ENCODE measurements at regions not wholly inside any gene's neighbourhood (a gene's known extent, or its start where the extent isn't known, plus 50 kb on each side); places are given as distances from the start of the nearest gene placed in this dataset.

DNA sequence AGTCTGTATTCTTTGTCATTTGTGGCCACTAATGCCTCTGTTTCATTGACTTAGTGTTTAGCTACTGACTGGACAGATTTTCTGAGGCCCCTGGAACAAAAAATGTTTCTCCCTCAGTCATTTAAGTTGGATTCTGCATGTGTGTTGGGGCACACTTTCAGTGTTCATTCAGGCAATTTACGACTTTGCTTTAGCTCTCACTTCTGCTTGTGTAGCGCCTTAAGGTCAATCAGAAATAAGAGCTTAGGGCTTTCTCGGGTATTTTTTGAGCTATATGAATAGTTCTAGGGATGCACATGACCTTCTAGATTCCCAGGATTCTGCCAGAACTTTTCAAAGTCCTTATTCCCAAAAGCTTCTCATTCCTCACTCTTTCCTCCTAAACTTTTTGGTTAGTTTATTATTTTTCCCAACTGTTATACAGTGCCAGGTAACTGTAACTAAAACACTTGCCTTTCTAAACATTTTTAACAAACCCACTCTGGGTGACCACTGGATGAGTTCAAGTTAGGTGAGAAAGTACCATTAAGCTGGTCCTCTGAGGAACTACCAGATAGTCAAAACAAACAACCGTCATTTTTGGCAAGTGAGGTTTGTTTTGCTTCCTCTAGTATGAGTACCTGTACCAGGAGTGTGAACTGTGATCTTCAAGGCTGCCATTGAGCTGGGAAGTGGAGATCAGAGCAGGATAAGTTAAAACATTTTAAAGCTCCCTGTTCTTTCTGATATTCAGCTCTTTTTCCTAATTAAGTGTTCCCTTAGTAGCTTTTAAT lies 571.3 kb upstream of the TLE4 start:
- no peak for DNase-seq

DNA sequence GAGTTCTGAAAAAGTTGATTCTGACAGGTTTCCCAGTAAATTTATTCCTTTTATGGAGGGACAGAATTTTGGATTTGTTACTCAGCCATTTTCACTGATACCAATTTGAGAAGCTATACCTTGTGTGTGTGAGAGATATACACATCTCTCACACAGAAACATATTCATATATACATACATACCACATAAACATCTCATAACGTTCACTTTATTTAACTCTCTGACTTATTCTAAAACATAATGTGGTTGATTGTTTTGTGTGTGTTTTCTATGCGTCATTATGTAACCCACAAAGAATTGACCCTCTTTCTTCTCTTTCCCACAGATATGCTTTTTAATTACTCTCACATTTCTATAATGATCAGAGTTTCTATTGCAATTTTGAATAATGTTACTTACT lies 570.8 kb upstream of the TLE4 start:
- DNase-seq, result no peak

DNA sequence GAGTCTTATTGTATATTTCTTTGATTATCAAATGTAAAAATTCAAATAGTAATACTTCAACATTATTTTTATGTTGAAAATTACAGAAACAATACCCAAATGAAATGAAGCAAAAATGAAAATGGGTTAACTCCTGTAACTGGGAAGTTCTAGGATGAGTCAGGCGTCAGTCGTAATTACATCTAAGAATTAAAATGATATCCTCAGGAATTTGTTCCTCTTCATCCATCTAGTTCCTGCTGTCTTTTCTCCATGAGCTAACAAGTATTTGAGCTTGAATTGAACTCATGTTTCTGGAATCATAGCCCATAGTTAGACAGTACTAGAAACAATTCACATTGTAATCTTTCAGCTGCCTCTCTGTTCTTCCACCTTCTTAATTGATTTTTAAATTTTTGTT lies 568.3 kb upstream of the TLE4 start:
- no peak for DNase-seq

- no peak for DNase-seq
These were observed 567.7 kb upstream of the TLE4 start for GRCh38 chr9:79004032-79004431.

DNA sequence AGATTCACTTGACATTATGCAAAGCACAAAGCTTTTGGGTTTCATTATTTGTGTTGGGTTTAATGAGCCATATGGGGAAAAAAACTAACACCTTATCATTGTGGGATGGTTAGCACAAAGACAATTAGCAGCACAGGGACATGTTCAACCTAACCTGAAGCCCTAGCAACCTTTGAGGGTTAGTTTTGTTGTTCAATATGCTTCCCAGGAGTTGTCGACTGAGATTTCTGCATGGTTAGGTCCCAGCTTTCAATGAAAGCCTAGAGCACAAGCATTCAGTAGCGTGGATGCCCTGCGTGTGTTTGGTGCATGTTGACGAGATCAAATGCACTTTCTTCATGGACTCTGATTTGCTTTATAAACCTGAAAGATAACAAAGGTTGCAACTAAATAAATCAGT lies 565.2 kb upstream of the TLE4 start:
- DNase-seq, result no peak

- no peak for DNase-seq
These were observed 563.9 kb upstream of the TLE4 start for GRCh38 chr9:79007701-79008483.

- DNase-seq, result no peak
These were observed 562.8 kb upstream of the TLE4 start for GRCh38 chr9:79008916-79009315.

DNA sequence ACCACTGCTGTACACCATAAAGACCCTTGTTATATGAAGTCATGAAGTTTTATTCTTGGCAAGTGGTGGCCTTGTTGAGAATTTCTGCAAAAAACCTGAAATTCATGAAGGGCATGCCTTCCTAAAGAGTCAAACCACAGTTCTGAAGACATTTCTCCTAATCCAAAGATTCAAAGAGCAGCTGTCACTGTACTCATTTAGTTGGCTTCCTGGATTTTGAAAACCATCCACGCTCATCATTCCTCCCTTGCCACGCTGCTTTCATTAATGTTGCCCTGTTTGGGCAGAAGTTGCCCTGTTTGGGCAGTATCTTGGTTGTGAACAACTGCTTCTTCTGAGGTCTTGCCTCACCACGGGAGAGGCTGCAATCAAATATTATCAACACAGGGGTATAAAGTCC lies 560.3 kb upstream of the TLE4 start:
- no peak for DNase-seq

- no peak for DNase-seq
These were observed 559.2 kb upstream of the TLE4 start for GRCh38 chr9:79012561-79012960.

GRCh38 chr9:79013715-79014610 lies 557.8 kb upstream of the TLE4 start:
- DNase-seq, result no peak

DNA sequence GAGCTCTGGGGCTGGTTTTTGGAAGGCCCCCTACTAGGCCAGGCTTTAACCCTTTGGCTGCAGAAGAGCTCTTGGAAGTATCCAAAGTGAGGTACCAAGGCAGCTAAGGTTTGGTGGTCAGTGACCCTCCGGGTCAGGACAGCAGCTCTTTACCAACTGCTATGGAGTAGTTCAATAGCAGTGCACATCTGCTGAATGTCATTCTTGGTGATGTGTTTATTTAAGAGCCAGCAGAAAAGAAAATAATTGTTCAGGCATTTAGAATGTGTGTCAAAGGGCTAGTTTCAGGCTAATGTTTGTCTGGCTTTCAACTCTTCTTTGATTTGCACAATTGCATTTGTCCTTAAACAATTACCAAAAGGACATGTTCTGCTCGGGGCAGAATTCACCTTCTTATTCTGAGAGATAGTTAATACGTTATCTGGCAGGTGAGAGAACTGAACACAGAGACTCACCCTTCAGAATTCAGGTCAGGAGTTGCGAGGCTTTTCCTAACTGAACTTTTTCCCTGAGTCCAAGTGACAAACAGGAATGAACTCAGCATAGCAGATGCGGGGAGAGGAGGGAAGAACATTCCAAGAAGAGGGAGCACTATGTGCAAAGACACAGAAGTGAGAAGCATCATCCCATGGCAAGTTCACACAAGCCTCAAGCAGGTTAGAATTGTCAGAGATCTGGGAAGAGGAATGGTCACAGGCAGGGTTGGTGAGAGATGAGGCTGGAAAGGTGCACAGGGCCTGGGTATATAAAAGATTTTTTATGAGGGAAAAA lies 556.7 kb upstream of the TLE4 start:
- no peak for DNase-seq

- DNase-seq, result no peak
These were observed 555.8 kb upstream of the TLE4 start for GRCh38 chr9:79015951-79016350.

DNA sequence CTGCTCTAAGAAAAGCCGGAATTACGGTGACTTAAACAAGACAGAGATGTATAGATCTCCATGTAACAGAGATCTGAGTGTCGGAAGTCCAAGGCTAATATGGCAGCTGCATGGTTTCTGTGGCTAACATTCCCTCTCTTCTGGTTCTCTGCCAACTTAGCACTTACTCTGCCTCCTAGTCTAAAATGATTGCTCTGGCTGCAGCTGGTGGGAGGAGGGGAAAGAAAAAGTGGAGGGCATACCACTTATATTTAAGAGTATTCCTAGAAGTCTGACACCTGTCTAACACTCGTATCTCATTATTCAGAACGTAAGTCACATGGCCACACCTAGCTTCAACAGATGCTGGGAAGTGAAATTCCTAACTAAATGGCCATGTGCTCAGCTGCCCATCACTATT lies 551.5 kb upstream of the TLE4 start:
- DNase-seq, result no peak

DNA sequence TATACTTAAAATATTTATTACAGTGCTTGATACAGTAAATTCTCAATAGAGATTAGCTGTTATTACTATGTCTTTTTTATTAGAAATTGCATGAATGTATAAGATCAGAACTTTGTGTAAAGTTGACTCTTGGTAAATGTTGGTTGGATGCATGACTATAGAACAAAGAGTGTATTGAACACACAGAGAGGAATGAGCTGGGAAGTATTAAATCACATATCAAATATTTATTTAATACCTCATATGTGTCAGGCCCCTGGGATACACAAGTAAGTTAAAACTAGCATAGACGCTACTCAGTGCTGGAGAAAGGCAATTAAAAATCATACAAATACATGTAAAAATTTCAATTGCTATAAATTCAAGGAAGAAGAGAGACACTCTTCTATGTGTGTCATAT lies 550.7 kb upstream of the TLE4 start:
- DNase-seq, result no peak

DNA sequence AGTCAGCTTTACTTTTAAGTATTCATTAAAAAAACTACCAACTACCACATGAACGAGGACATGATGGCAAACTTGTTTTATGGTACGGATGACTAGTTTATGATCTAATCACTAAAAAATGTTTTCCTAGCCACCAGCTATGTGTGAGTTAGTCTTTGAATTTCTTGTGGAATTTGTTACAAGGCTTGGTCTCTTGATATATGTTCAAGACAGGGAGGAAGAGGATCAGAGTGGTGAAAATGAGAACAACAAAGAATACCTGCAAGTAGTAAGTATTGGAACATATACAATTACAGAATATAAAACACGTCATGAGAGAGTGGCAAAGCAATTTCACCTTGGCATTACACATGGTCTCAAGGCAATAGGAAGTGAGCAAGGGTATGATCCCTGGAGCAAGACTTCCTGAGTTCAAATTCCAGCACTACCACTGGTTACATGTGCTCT lies 548.6 kb upstream of the TLE4 start:
- no peak for DNase-seq

GRCh38 chr9:79026316-79026715 lies 545.4 kb upstream of the TLE4 start:
- no peak for DNase-seq

DNA sequence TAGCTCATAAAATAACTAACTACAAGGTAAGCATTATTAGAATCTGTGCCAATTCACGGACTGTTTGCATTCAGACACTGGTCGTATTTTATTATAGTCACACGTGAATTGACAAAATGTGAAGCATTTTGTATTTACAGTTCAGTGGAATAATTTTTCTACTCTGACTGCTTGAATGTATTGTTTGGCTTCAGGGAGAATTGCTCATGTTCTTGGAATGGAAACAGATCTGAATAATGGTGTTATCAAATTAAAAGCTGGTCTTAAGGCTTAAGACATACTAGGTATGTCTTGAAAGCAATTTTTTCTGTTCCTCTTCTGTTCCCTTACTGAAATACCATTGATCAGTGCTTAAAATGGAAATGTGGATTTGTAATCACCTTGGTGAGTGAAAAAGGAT lies 543.7 kb upstream of the TLE4 start:
- DNase-seq, result no peak

- DNase-seq, result no peak
These were observed 537.2 kb upstream of the TLE4 start for GRCh38 chr9:79034583-79034982.

GRCh38 chr9:79037338-79037737 lies 534.4 kb upstream of the TLE4 start:
- no peak for DNase-seq

DNA sequence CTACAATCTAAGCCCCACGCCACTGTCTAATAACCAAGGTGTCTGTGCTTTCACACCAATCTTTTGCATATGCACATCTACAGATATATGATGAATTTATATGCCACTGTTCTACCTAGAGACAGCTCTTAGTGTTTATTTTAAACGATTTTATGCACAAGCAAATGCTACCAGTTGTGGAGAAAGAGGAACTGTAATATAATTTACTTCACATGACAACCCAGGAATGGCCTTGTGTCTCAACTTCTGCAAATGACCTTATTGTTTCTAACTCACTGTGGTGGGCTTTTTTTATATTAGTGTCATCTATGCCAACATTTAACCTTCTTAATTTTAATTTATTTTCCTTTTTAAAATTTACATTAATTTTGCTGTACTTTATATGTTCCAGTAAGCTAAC lies 531.1 kb upstream of the TLE4 start:
- no peak for DNase-seq

DNA sequence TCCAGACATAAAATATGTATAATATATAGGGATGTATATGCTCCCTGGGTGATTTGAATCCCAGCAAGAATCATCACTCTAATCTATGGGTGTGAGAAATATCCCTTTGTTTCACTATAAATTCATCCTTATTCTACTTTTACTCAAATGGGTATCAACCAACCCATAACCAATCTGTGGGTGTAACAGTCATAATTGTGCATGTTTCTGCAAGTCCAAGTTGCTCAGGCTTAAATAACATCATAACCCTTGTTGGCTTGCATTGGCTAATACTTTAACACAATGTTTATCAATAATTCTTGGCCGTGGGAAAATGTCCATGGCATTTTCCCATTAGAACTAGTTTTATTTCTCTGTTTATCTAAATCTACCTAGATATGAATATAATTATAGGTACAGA lies 530.5 kb upstream of the TLE4 start:
- no peak for DNase-seq

- DNase-seq, result no peak
These were observed 527.8 kb upstream of the TLE4 start for GRCh38 chr9:79043916-79044315.

- DNase-seq, result no peak
These were observed 525.4 kb upstream of the TLE4 start for GRCh38 chr9:79046401-79046800.
